Uterus (tissue), 2 donors: ENCODE measurements at regions not wholly inside any gene's neighbourhood (a gene's known extent, or its start where the extent isn't known, plus 50 kb on each side); places are given as distances from the start of the nearest gene placed in this dataset.

Experiments used
- CTCF ChIP-seq, 4 experiments: fragments of 200-600 bp in 2 of 4; fragments of 450-650 bp in 2 of 4; sonication (generic) in 2 of 4; IDR thresholded peaks; one replicate each; pipeline ENCODE4 v1.5.1; 2016 to 2019; ENCODE audit warnings: antibody characterized with exemption in 4 of 4, mild to moderate bottlenecking in 2 of 4, moderate library complexity in 1 of 4
- POLR2A ChIP-seq, 2 donors: fragments of 450-650 bp; IDR thresholded peaks; one replicate each; pipeline ENCODE4 v1.6.1; 2016; ENCODE audit warnings: antibody characterized with exemption in 2 of 2, mild to moderate bottlenecking in 1 of 2, moderate library complexity in 1 of 2

DNA sequence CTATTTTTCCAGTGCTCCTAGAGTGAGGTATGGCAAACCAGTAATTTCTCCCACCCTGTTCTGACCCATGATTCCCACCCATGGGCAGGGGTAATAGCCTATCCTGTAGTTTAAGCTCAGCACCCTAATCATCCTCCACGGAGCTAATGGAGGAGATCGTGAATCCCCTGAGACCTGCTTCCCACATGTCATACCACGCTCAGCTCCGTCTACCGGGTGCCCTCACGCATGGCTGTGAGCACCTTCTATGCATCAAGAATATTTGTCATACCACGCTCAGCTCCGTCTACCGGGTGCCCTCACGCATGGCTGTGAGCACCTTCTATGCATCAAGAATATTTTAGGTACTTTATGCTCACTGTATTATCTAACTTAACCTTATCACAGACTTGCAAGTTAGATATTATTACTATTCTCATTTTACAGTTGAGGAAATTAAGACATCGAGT is 104.7 kb upstream of the PFN2 start:
- TF ChIP-seq CTCF (IDR thresholded peaks at IDR 0.05) (no peak), POLR2A (IDR thresholded peaks at IDR 0.05) (no peak)
